ENCODE measurements at regions not wholly inside any gene's neighbourhood (a gene's known extent, or its start where the extent isn't known, plus 50 kb on each side); places are given as distances from the start of the nearest gene placed in this dataset.

- no peaks in the 10 kb centered on the region for H3K36me3 ChIP-seq (ENCODE audit: control insufficient read depth in 4 of 4, insufficient read depth in 4 of 4, low read length in 4 of 4)
- no peak overlapping the region for H3K4me3 ChIP-seq
- peaks cover 0 to 14% (median 0%) of the 10 kb centered on the region in 4 donors for H3K9me3 ChIP-seq (ENCODE audit: control insufficient read depth in 4 of 4, insufficient read depth in 3 of 4, low read length in 3 of 4)
- peaks cover 0 to 16% (median 4%) of the 10 kb centered on the region in 3 donors for H3K27me3 ChIP-seq (ENCODE audit: control insufficient read depth in 3 of 3, insufficient read depth in 3 of 3, low read length in 2 of 3)
- no peak for TF ChIP-seq CTCF (IDR thresholded peaks at IDR 0.05; ENCODE audit: control extremely low read depth, extremely low read depth)
- no peak overlapping the region for H3K9ac ChIP-seq (ENCODE audit: insufficient read depth in 1 of 2, low read length in 2 of 2)
- no peaks in the 10 kb centered on the region for H3K4me1 ChIP-seq (ENCODE audit: control insufficient read depth in 5 of 5, insufficient read depth in 5 of 5, low read length in 5 of 5)
- H3K27ac ChIP-seq (ENCODE audit: low read depth in 1 of 2, low read length in 1 of 2) = no peak overlapping the region
- DNase-seq = no peak
- no peak for ATAC-seq (ENCODE audit: insufficient read depth, low FRiP score)
- 94 to 99% methylated on average over 4 of the region's 4 CpGs for WGBS, 2 donors
Observed at GRCh38 chr9:36763778-36764177, 191.1 kb downstream of the MELK start.

- TF ChIP-seq CTCF (IDR thresholded peaks at IDR 0.05; ENCODE audit: control extremely low read depth, extremely low read depth) = no peak
- WGBS, 2 donors = 80 to 89% methylated on average over 14 of the region's 14 CpGs
- H3K4me1 ChIP-seq (ENCODE audit: control insufficient read depth in 5 of 5, insufficient read depth in 5 of 5, low read length in 5 of 5) = no peaks in the 10 kb centered on the region
- no peak for ATAC-seq (ENCODE audit: insufficient read depth, low FRiP score)
- peaks cover 0 to 14% (median 0%) of the 10 kb centered on the region in 4 donors for H3K9me3 ChIP-seq (ENCODE audit: control insufficient read depth in 4 of 4, insufficient read depth in 3 of 4, low read length in 3 of 4)
- DNase-seq = no peak
- H3K36me3 ChIP-seq (ENCODE audit: control insufficient read depth in 4 of 4, insufficient read depth in 4 of 4, low read length in 4 of 4) = no peaks in the 10 kb centered on the region
- H3K27me3 ChIP-seq (ENCODE audit: control insufficient read depth in 3 of 3, insufficient read depth in 3 of 3, low read length in 2 of 3) = peaks cover 0 to 16% (median 4%) of the 10 kb centered on the region in 3 donors
- H3K9ac ChIP-seq (ENCODE audit: insufficient read depth in 1 of 2, low read length in 2 of 2) = no peak overlapping the region
- no peak overlapping the region for H3K4me3 ChIP-seq
- H3K27ac ChIP-seq (ENCODE audit: low read depth in 1 of 2, low read length in 1 of 2) = no peak overlapping the region
Observed at GRCh38 chr9:36764364-36765076, 191.8 kb downstream of the MELK start.

GRCh38 chr9:36765077-36765390 is 192.3 kb downstream of the MELK start:
- DNase-seq = no peak
- no peak for ATAC-seq (ENCODE audit: insufficient read depth, low FRiP score)
- H3K9me3 ChIP-seq (ENCODE audit: control insufficient read depth in 4 of 4, insufficient read depth in 3 of 4, low read length in 3 of 4) = peaks cover 0 to 16% (median 0%) of the 10 kb centered on the region in 4 donors
- H3K4me3 ChIP-seq = no peak overlapping the region
- WGBS, 2 donors = 71 to 87% methylated on average over 11 to 12 of the region's 12 CpGs
- H3K36me3 ChIP-seq (ENCODE audit: control insufficient read depth in 4 of 4, insufficient read depth in 4 of 4, low read length in 4 of 4) = no peaks in the 10 kb centered on the region
- H3K9ac ChIP-seq (ENCODE audit: insufficient read depth in 1 of 2, low read length in 2 of 2) = no peak overlapping the region
- no peak for TF ChIP-seq CTCF (IDR thresholded peaks at IDR 0.05; ENCODE audit: control extremely low read depth, extremely low read depth)
- no peak overlapping the region for H3K27ac ChIP-seq (ENCODE audit: low read depth in 1 of 2, low read length in 1 of 2)
- no peaks in the 10 kb centered on the region for H3K4me1 ChIP-seq (ENCODE audit: control insufficient read depth in 5 of 5, insufficient read depth in 5 of 5, low read length in 5 of 5)
- H3K27me3 ChIP-seq (ENCODE audit: control insufficient read depth in 3 of 3, insufficient read depth in 3 of 3, low read length in 2 of 3) = peaks cover 0 to 13% (median 4%) of the 10 kb centered on the region in 3 donors

Measured in lung (tissue), 11 donors.